K562 (cell line): ENCODE measurements at regions not wholly inside any gene's neighbourhood (a gene's known extent, or its start where the extent isn't known, plus 50 kb on each side); places are given as distances from the start of the nearest gene placed in this dataset.

ENCODE experiments used
- ATAC-seq: fragments of 200-7000 bp; cut with Tn5 transposase; 3 replicates; pipeline ENCODE4 v1.9.1; 2020; ENCODE audit warnings: moderate library complexity
- BruUV-seq: library from RNA; stranded (reverse); fragments of 400-500 nt; replicated peaks from 2 replicates; lab custom pipeline; 2021; lab: Mats Ljungman, UMichigan
- CTCF ChIA-PET: fragments of 300-600 bp; formaldehyde crosslinking; extraction: SDS; loops from one replicate; lab custom pipeline; 2021; ENCODE audit warnings: low intra/inter-chr PET ratio; lab: Yijun Ruan, JAX
- POLR2A ChIA-PET: fragments of 300-600, 350-650 bp; sonication (Branson Sonifier 250); formaldehyde crosslinking; extraction: SDS; loops from one replicate; lab custom pipeline; 2021; ENCODE audit warnings: antibody characterized with exemption, inconsistent platforms; lab: Yijun Ruan, JAX
- DNase-seq, 4 experiments: peaks; one replicate each; pipeline versions ENCODE4 v3.0.0 to v3.0.0-alpha.2; 2011 to 2018; ENCODE audit warnings: low spot score in 3 of 4, mixed read lengths in 3 of 4; ENCODE audit errors: extremely low read depth in 1 of 4
- FAIRE-seq: peaks from 2 replicates; lab custom pipeline; 2011; peaks lifted over from hg19 to GRCh38; lab: Jason Lieb, UNC
- H2AFZ ChIP-seq: 2 replicates; pipeline ENCODE4 v1.6.0; 2011; ENCODE audit warnings: low read depth, low read length, control low read depth, inconsistent platforms
- H3K27ac ChIP-seq: fragments of 200-600 bp; 3 replicates; pipeline ENCODE4 v1.8.0; 2011; ENCODE audit warnings: low read depth, mild to moderate bottlenecking, control low read depth, inconsistent platforms, low read length, moderate library complexity, mixed read lengths; ENCODE audit errors: extremely low read depth
- H3K27me3 ChIP-seq, 2 experiments: fragments of 300-600 bp in 1 of 2; 2 replicates in 1 of 2; 3 replicates in 1 of 2; pipeline versions ENCODE4 v1.6.0 to v1.8.0; 2011; ENCODE audit warnings: inconsistent platforms in 2 of 2, low read length in 2 of 2, mild to moderate bottlenecking in 1 of 2, mixed read lengths in 1 of 2, moderate library complexity in 1 of 2; ENCODE audit not compliant: control insufficient read depth in 2 of 2, insufficient read depth in 2 of 2
- H3K36me3 ChIP-seq: fragments of 300-600 bp; 3 replicates; pipeline ENCODE4 v1.8.0; 2011; ENCODE audit warnings: mild to moderate bottlenecking, low read length, inconsistent platforms; ENCODE audit not compliant: control insufficient read depth, insufficient read depth
- H3K4me1 ChIP-seq, 2 experiments: fragments of 200-600 bp in 1 of 2; replicated peaks in 1 of 2; 2 replicates in 1 of 2; 3 replicates in 1 of 2; pipeline versions ENCODE4 v1.5.1 to v1.8.0; 2011; ENCODE audit warnings: inconsistent platforms in 2 of 2, low read length in 2 of 2, mild to moderate bottlenecking in 1 of 2, mixed read lengths in 1 of 2, moderate library complexity in 1 of 2; ENCODE audit not compliant: control insufficient read depth in 2 of 2, insufficient read depth in 2 of 2
- H3K4me2 ChIP-seq: 2 replicates; pipeline ENCODE4 v1.6.1; 2011; ENCODE audit warnings: low read length, control low read depth, inconsistent platforms, mixed read lengths; ENCODE audit not compliant: insufficient read depth
- H3K4me3 ChIP-seq: fragments of 200-600 bp; sonication (generic), shearing (Covaris generic); 2 replicates; pipeline ENCODE4 v1.5.1; 2016; ENCODE audit warnings: control low read depth, inconsistent platforms
- H3K79me2 ChIP-seq: fragments of 200-600 bp; 3 replicates; pipeline ENCODE4 v1.8.0; 2011; ENCODE audit warnings: low read length, inconsistent platforms; ENCODE audit not compliant: control insufficient read depth, insufficient read depth
- H3K9ac ChIP-seq, 2 experiments: 2 replicates each; pipeline versions ENCODE4 v1.6.0 to v1.6.1; 2011; ENCODE audit warnings: low read depth in 2 of 2, low read length in 2 of 2, control low read depth in 1 of 2, inconsistent platforms in 1 of 2, mild to moderate bottlenecking in 1 of 2, mixed read lengths in 1 of 2; ENCODE audit not compliant: insufficient read depth in 1 of 2
- H3K9me1 ChIP-seq: one replicate; pipeline ENCODE4 v1.6.0; 2011; ENCODE audit warnings: inconsistent platforms, mild to moderate bottlenecking, low read length, moderate library complexity; ENCODE audit not compliant: control insufficient read depth, insufficient read depth
- H3K9me3 ChIP-seq: replicated peaks from 2 replicates; pipeline ENCODE4 v1.5.1; 2011; ENCODE audit warnings: low read depth, low read length, inconsistent platforms; ENCODE audit not compliant: control insufficient read depth, insufficient read depth
- H4K20me1 ChIP-seq: replicated peaks from 2 replicates; pipeline ENCODE4 v1.6.1; 2011; ENCODE audit warnings: low read length, inconsistent platforms, mixed read lengths; ENCODE audit not compliant: control insufficient read depth, insufficient read depth
- BACH1 ChIP-seq: fragments of 200-800 bp; sonication (Bioruptor generic); IDR thresholded peaks from 2 replicates; pipeline ENCODE4 v1.6.1; 2016; ENCODE audit warnings: missing genetic modification characterization, missing compliant biosample characterization
- CBFA2T3 ChIP-seq: fragments of 450-650 bp; IDR thresholded peaks from 2 replicates; pipeline ENCODE4 v1.6.1; 2017
- CHD2 ChIP-seq: IDR thresholded peaks from 2 replicates; pipeline ENCODE4 v1.6.1; 2011; ENCODE audit warnings: low read depth, low read length
- EP300 ChIP-seq: IDR thresholded peaks from 2 replicates; pipeline ENCODE4 v1.6.1; 2012; ENCODE audit warnings: low read length, improper control_type of control experiment
- FOXK2 ChIP-seq, 2 experiments: fragments of 450-650 bp; IDR thresholded peaks in 1 of 2; conservative IDR thresholded peaks in 1 of 2; 2 replicates each; pipeline ENCODE4 v1.6.1; 2016; ENCODE audit warnings: low read depth in 2 of 2, mild to moderate bottlenecking in 1 of 2
- ZNF124 ChIP-seq: sonication (generic); formaldehyde crosslinking; IDR thresholded peaks from 2 replicates; pipeline ENCODE4 v1.8.1; 2022; ENCODE audit warnings: missing genetic modification reagents
- ZNF24 ChIP-seq: fragments of 450-650 bp; IDR thresholded peaks from 2 replicates; pipeline ENCODE4 v1.6.1; 2016
- WGBS: fragments of 100-300 bp; shearing (Covaris generic); methylation state at CpG from one replicate; pipeline ENCODE4 v1.1.6; 2016; ENCODE audit warnings: low coverage, mixed read lengths; ENCODE audit not compliant: insufficient coverage; ENCODE audit errors: missing lambda C conversion rate; 5-methylcytosine and 5-hydroxymethylcytosine counted together
- in situ Hi-C: fragments of 300-500 bp; cut with MboI; formaldehyde crosslinking; loops from 4 replicates; pipeline ENCODE4 v1.15.0; 2018; ENCODE audit warnings: inconsistent platforms, mixed read lengths
- intact Hi-C: fragments of 100-400 bp; cut with micrococcal nuclease; formaldehyde crosslinking; loops from 2 replicates; pipeline ENCODE4 v1.14.2; 2022
- TF ChIP-seq, protein P1 (sequence below): IDR thresholded peaks from 3 replicates; pipeline ENCODE4 v1.6.1; 2011; ENCODE audit warnings: borderline replicate concordance, mild to moderate bottlenecking; ENCODE audit not compliant: insufficient read length, insufficient read depth

GRCh38 chr11:11217929-11218628, 135.0 kb downstream of the CSNK2A3 start:
- Histone ChIP-seq H3K4me1 (no peaks in the 10 kb centered on the region), H3K9me3 (no peaks in the 10 kb centered on the region), H3K27ac (no peak overlapping the region), H2AFZ (no peak overlapping the region), H3K79me2 (no peaks in the 10 kb centered on the region), H4K20me1 (no peaks in the 10 kb centered on the region; the same call in 1 of the 2 replicates), H3K4me3 (no peak overlapping the region), H3K27me3 (peaks cover 5 to 16% of the 10 kb centered on the region in 2 experiments; a peak in 3 of 5 replicates), H3K4me2 (no peak overlapping the region), H3K9ac (no peak overlapping the region), H3K36me3 (no peaks in the 10 kb centered on the region), H3K9me1 (no peaks in the 10 kb centered on the region)
- no peak for FAIRE-seq
- 0% methylated on average over 5 of the region's 5 CpGs for WGBS
- TF ChIP-seq BACH1 (tag), result no peak
- TF ChIP-seq, protein P1, sequence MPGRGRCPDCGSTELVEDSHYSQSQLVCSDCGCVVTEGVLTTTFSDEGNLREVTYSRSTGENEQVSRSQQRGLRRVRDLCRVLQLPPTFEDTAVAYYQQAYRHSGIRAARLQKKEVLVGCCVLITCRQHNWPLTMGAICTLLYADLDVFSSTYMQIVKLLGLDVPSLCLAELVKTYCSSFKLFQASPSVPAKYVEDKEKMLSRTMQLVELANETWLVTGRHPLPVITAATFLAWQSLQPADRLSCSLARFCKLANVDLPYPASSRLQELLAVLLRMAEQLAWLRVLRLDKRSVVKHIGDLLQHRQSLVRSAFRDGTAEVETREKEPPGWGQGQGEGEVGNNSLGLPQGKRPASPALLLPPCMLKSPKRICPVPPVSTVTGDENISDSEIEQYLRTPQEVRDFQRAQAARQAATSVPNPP, result no peak
- TF ChIP-seq CBFA2T3, result no peak
- TF ChIP-seq FOXK2 (conservative IDR thresholded peaks at IDR 0.05 in 1 of 2, IDR thresholded peaks at IDR 0.05 in 1 of 2; ENCODE audit: low read depth in 2 of 2), result no peak
- TF ChIP-seq CHD2, result no peak
- no peak for TF ChIP-seq ZNF24
- TF ChIP-seq EP300, result no peak
- no peak for TF ChIP-seq ZNF124
- CTCF ChIA-PET, result no interaction called here
- POLR2A ChIA-PET, result interaction anchor here (0.7 kb wide), 1 partner anchor 752 kb away, joined by 4 read pairs; no protein-coding TSS in a partner anchor
- in situ Hi-C loops, result no loop called here
- intact Hi-C loops, result no loop called here
- ATAC-seq, result no peak
- DNase-seq, result no peak
- BruUV-seq, result no TSS peak
